ENCODE measurements at regions not wholly inside any gene's neighbourhood (a gene's known extent, or its start where the extent isn't known, plus 50 kb on each side); places are given as distances from the start of the nearest gene placed in this dataset.

- Histone ChIP-seq H3K4me1 (ENCODE audit: control insufficient read depth, extremely low read depth, insufficient read depth, low read length) (no peaks in the 10 kb centered on the region), H3K4me2 (ENCODE audit: control insufficient read depth, extremely low read depth, insufficient read depth, low read depth, low read length) (no peak overlapping the region), H3K9me1 (ENCODE audit: control insufficient read depth, extremely low read depth, insufficient read depth, low read length) (no peaks in the 10 kb centered on the region), H3K27me3 (ENCODE audit: control insufficient read depth, extremely low read depth, insufficient read depth, low read length) (no peaks in the 10 kb centered on the region), H3K36me3 (ENCODE audit: control insufficient read depth in 2 of 2, extremely low read depth in 1 of 2, insufficient read depth in 2 of 2, low read length in 2 of 2) (no peaks in the 10 kb centered on the region), H3K9me3 (ENCODE audit: control insufficient read depth, low read depth, low read length) (no peaks in the 10 kb centered on the region), H3K79me2 (ENCODE audit: control insufficient read depth, insufficient read depth, low read length) (no peaks in the 10 kb centered on the region), H3K27ac (ENCODE audit: control insufficient read depth, insufficient read depth, low read length) (no peak overlapping the region), H2AFZ (ENCODE audit: control insufficient read depth, low read length) (no peak overlapping the region), H3K9ac (ENCODE audit: control insufficient read depth, extremely low read depth, insufficient read depth, low read length) (no peak overlapping the region), H4K20me1 (ENCODE audit: control insufficient read depth, extremely low read depth, insufficient read depth, low read length) (no peaks in the 10 kb centered on the region), H3K4me3 (ENCODE audit: control insufficient read depth in 2 of 3, extremely low read depth in 1 of 3, insufficient read depth in 2 of 3, low read depth in 1 of 3, low read length in 3 of 3) (no peak overlapping the region)
- FAIRE-seq (no peak), DNase-seq (ENCODE audit: low read depth, low spot score) (no peak)
- dilution Hi-C loops (cut with MboI; ENCODE audit: extremely low pct_ligation_motif_present, low sequenced_read_pairs): no loop called here
- TF ChIP-seq EZH2 (IDR thresholded peaks at IDR 0.05; ENCODE audit: low read length): no peak
Measured at GRCh38 chr3:181054538-181054937, 65.0 kb upstream of the DNAJC19 start.

DNA sequence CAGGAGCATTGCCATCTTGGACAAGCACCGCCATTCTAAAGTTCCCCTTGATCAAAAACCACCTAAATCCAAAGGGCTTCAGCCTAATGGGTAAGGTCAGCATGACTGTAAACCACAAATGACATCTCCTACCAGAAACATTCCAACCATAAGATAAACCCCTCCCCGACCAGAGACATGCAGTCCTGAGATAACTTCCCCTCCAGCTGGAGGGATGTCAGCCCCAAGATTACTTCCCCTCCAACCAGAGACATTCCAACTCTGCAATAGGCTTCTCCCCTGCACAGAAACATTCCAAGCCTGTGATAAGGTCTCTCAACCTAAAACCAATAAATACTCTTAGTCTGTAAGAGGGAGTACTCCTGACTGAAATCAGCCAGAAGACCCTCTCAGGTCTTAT, 62.7 kb upstream of the DNAJC19 start:
- no peak overlapping the region for H3K4me3 ChIP-seq (ENCODE audit: control insufficient read depth in 2 of 3, extremely low read depth in 1 of 3, insufficient read depth in 2 of 3, low read depth in 1 of 3, low read length in 3 of 3)
- no peaks in the 10 kb centered on the region for H3K9me3 ChIP-seq (ENCODE audit: control insufficient read depth, low read depth, low read length)
- no peaks in the 10 kb centered on the region for H4K20me1 ChIP-seq (ENCODE audit: control insufficient read depth, extremely low read depth, insufficient read depth, low read length)
- H3K4me1 ChIP-seq (ENCODE audit: control insufficient read depth, extremely low read depth, insufficient read depth, low read length): no peaks in the 10 kb centered on the region
- FAIRE-seq (no peak), DNase-seq (ENCODE audit: low read depth, low spot score) (no peak)
- H3K79me2 ChIP-seq (ENCODE audit: control insufficient read depth, insufficient read depth, low read length): no peaks in the 10 kb centered on the region
- dilution Hi-C loops (cut with MboI; ENCODE audit: extremely low pct_ligation_motif_present, low sequenced_read_pairs): no loop called here
- no peaks in the 10 kb centered on the region for H3K9me1 ChIP-seq (ENCODE audit: control insufficient read depth, extremely low read depth, insufficient read depth, low read length)
- H2AFZ ChIP-seq (ENCODE audit: control insufficient read depth, low read length): no peak overlapping the region
- H3K27ac ChIP-seq (ENCODE audit: control insufficient read depth, insufficient read depth, low read length): no peak overlapping the region
- H3K36me3 ChIP-seq (ENCODE audit: control insufficient read depth in 2 of 2, extremely low read depth in 1 of 2, insufficient read depth in 2 of 2, low read length in 2 of 2): no peaks in the 10 kb centered on the region
- no peak overlapping the region for H3K9ac ChIP-seq (ENCODE audit: control insufficient read depth, extremely low read depth, insufficient read depth, low read length)
- H3K27me3 ChIP-seq (ENCODE audit: control insufficient read depth, extremely low read depth, insufficient read depth, low read length): no peaks in the 10 kb centered on the region
- H3K4me2 ChIP-seq (ENCODE audit: control insufficient read depth, extremely low read depth, insufficient read depth, low read depth, low read length): no peak overlapping the region
- TF ChIP-seq EZH2 (IDR thresholded peaks at IDR 0.05; ENCODE audit: low read length): no peak
- TF ChIP-seq, protein P1, sequence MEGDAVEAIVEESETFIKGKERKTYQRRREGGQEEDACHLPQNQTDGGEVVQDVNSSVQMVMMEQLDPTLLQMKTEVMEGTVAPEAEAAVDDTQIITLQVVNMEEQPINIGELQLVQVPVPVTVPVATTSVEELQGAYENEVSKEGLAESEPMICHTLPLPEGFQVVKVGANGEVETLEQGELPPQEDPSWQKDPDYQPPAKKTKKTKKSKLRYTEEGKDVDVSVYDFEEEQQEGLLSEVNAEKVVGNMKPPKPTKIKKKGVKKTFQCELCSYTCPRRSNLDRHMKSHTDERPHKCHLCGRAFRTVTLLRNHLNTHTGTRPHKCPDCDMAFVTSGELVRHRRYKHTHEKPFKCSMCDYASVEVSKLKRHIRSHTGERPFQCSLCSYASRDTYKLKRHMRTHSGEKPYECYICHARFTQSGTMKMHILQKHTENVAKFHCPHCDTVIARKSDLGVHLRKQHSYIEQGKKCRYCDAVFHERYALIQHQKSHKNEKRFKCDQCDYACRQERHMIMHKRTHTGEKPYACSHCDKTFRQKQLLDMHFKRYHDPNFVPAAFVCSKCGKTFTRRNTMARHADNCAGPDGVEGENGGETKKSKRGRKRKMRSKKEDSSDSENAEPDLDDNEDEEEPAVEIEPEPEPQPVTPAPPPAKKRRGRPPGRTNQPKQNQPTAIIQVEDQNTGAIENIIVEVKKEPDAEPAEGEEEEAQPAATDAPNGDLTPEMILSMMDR (optimal IDR thresholded peaks at IDR 0.05 in 1 of 3, IDR thresholded peaks at IDR 0.05 in 1 of 3, conservative IDR thresholded peaks at IDR 0.05 in 1 of 3; ENCODE audit: extremely low read depth in 1 of 3, insufficient read depth in 2 of 3, low read length in 3 of 3): no peak

DNA sequence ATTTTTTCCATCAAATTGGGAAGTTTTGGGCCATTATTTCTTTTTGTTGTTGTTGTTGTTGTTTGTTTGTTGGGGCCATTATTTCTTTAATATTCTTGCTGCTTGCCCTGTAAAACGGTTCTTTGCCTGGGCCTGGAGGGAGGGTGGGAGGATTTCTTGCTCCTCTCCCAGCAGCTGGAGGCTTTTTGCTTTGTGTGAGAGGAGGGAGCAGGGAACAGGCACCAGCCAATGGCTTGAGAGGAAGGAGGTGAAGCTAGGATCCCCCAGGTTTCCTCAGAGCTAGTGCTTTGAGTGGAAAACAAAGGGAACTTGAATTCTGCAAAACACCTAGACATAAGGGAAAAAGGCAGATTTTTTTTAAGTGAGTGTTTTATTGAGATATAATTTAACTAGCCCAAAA, 61.2 kb upstream of the DNAJC19 start:
- dilution Hi-C loops (cut with MboI; ENCODE audit: extremely low pct_ligation_motif_present, low sequenced_read_pairs): no loop called here

More for the DNA sequence above, 61.2 kb upstream of the DNAJC19 start:
- Histone ChIP-seq H2AFZ (ENCODE audit: control insufficient read depth, low read length) (no peak overlapping the region), H3K27me3 (ENCODE audit: control insufficient read depth, extremely low read depth, insufficient read depth, low read length) (no peaks in the 10 kb centered on the region), H3K4me2 (ENCODE audit: control insufficient read depth, extremely low read depth, insufficient read depth, low read depth, low read length) (no peak overlapping the region), H3K4me3 (ENCODE audit: control insufficient read depth in 2 of 3, extremely low read depth in 1 of 3, insufficient read depth in 2 of 3, low read depth in 1 of 3, low read length in 3 of 3) (no peak overlapping the region), H4K20me1 (ENCODE audit: control insufficient read depth, extremely low read depth, insufficient read depth, low read length) (no peaks in the 10 kb centered on the region), H3K79me2 (ENCODE audit: control insufficient read depth, insufficient read depth, low read length) (no peaks in the 10 kb centered on the region), H3K4me1 (ENCODE audit: control insufficient read depth, extremely low read depth, insufficient read depth, low read length) (no peaks in the 10 kb centered on the region), H3K36me3 (ENCODE audit: control insufficient read depth in 2 of 2, extremely low read depth in 1 of 2, insufficient read depth in 2 of 2, low read length in 2 of 2) (no peaks in the 10 kb centered on the region), H3K9me3 (ENCODE audit: control insufficient read depth, low read depth, low read length) (no peaks in the 10 kb centered on the region), H3K27ac (ENCODE audit: control insufficient read depth, insufficient read depth, low read length) (no peak overlapping the region), H3K9ac (ENCODE audit: control insufficient read depth, extremely low read depth, insufficient read depth, low read length) (no peak overlapping the region), H3K9me1 (ENCODE audit: control insufficient read depth, extremely low read depth, insufficient read depth, low read length) (no peaks in the 10 kb centered on the region)
- no peak for TF ChIP-seq EZH2 (IDR thresholded peaks at IDR 0.05; ENCODE audit: low read length)
- TF ChIP-seq, protein P1 (optimal IDR thresholded peaks at IDR 0.05 in 1 of 3, IDR thresholded peaks at IDR 0.05 in 1 of 3, conservative IDR thresholded peaks at IDR 0.05 in 1 of 3; ENCODE audit: extremely low read depth in 1 of 3, insufficient read depth in 2 of 3, low read length in 3 of 3): no peak
- FAIRE-seq (no peak), DNase-seq (ENCODE audit: low read depth, low spot score) (no peak)
